SK-N-SH (cell line): ENCODE measurements at regions not wholly inside any gene's neighbourhood (a gene's known extent, or its start where the extent isn't known, plus 50 kb on each side); places are given as distances from the start of the nearest gene placed in this dataset.

Source experiments
- CTCF ChIA-PET: fragments of 300-600, 350-600 bp; formaldehyde crosslinking; extraction: SDS; loops from one replicate; lab custom pipeline; 2021; lab: Yijun Ruan, JAX
- POLR2A ChIA-PET: fragments of 350-600 bp; sonication (Branson Sonifier 250); formaldehyde crosslinking; extraction: SDS; loops from one replicate; lab custom pipeline; 2020; ENCODE audit warnings: antibody characterized with exemption, inconsistent platforms; lab: Yijun Ruan, JAX
- DNase-seq: peaks from one replicate; pipeline ENCODE4 v3.0.0; 2012
- H2AFZ ChIP-seq: fragments of 200-600 bp; sonication (generic); 2 replicates; pipeline ENCODE4 v1.8.1; 2016; ENCODE audit warnings: antibody characterized with exemption, mild to moderate bottlenecking, low read depth
- H3F3A ChIP-seq: fragments of 200-600 bp; sonication (generic); replicated peaks from 2 replicates; pipeline ENCODE3; 2016; ENCODE audit warnings: antibody characterized with exemption, mild to moderate bottlenecking; ENCODE audit not compliant: insufficient read depth
- H3K27ac ChIP-seq, 2 experiments: fragments of 200-500 bp in 1 of 2; fragments of 200-600 bp in 1 of 2; sonication (Bioruptor generic) in 1 of 2; sonication (generic), shearing (Covaris generic) in 1 of 2; 2 replicates each; pipeline versions ENCODE4 v1.5.1 to v1.6.1; 2014 to 2016; ENCODE audit warnings: low read depth in 2 of 2, inconsistent platforms in 1 of 2, low read length in 1 of 2, mild to moderate bottlenecking in 1 of 2, mixed read lengths in 1 of 2
- H3K27me3 ChIP-seq: fragments of 200-600 bp; sonication (generic), shearing (Covaris generic); 2 replicates; pipeline ENCODE4 v1.6.1; 2016; ENCODE audit warnings: mixed run types; ENCODE audit not compliant: insufficient read depth
- H3K36me3 ChIP-seq, 2 experiments: fragments of 200-500 bp in 1 of 2; fragments of 200-600 bp in 1 of 2; sonication (Bioruptor generic) in 1 of 2; sonication (generic) in 1 of 2; replicated peaks in 1 of 2; 2 replicates each; pipeline versions ENCODE3 to v1.5.1; 2014 to 2016; ENCODE audit warnings: low read length in 1 of 2, mild to moderate bottlenecking in 1 of 2; ENCODE audit not compliant: insufficient read depth in 2 of 2, control insufficient read depth in 1 of 2
- H3K4me1 ChIP-seq, 2 experiments: fragments of 200-500 bp in 1 of 2; fragments of 200-600 bp in 1 of 2; sonication (Bioruptor generic) in 1 of 2; sonication (generic), shearing (Covaris generic) in 1 of 2; 2 replicates each; pipeline versions ENCODE4 v1.5.1 to v1.6.1; 2014 to 2016; ENCODE audit warnings: low read depth in 1 of 2, low read length in 1 of 2, mixed run types in 1 of 2; ENCODE audit not compliant: insufficient read depth in 2 of 2, control insufficient read depth in 1 of 2
- H3K4me2 ChIP-seq: fragments of 200-600 bp; sonication (generic), shearing (Covaris generic); 2 replicates; pipeline ENCODE4 v1.6.1; 2017; ENCODE audit warnings: mixed run types
- H3K4me3 ChIP-seq, 2 experiments: fragments of 200-500 bp in 1 of 2; fragments of 200-600 bp in 1 of 2; sonication (Bioruptor generic) in 1 of 2; sonication (generic), shearing (Covaris generic) in 1 of 2; 2 replicates each; pipeline versions ENCODE4 v1.5.1 to v1.8.1; 2014 to 2016; ENCODE audit warnings: low read depth in 2 of 2, inconsistent platforms in 1 of 2, low read length in 1 of 2, mild to moderate bottlenecking in 1 of 2, mixed read lengths in 1 of 2, moderate library complexity in 1 of 2
- H3K79me2 ChIP-seq: fragments of 200-600 bp; sonication (generic); 2 replicates; pipeline ENCODE4 v1.8.1; 2017; ENCODE audit warnings: mild to moderate bottlenecking; ENCODE audit not compliant: insufficient read depth
- H3K9ac ChIP-seq: fragments of 200-600 bp; sonication (generic); 2 replicates; pipeline ENCODE4 v1.6.1; 2017; ENCODE audit warnings: mixed run types
- H3K9me2 ChIP-seq: fragments of 200-600 bp; sonication (generic); 2 replicates; pipeline ENCODE4 v1.6.1; 2017; ENCODE audit warnings: mixed run types
- H3K9me3 ChIP-seq: fragments of 200-600 bp; sonication (generic); 2 replicates; pipeline ENCODE4 v1.6.1; 2017; ENCODE audit warnings: mixed run types, mild to moderate bottlenecking, moderate library complexity
- H4K20me1 ChIP-seq: fragments of 200-600 bp; sonication (generic); 2 replicates; pipeline ENCODE4 v1.6.1; 2017; ENCODE audit warnings: mild to moderate bottlenecking, mixed run types; ENCODE audit not compliant: insufficient read depth
- CTCF ChIP-seq: fragments of 200-600 bp; sonication (generic); IDR thresholded peaks from 2 replicates; pipeline ENCODE4 v1.6.1; 2017; ENCODE audit warnings: antibody characterized with exemption, mild to moderate bottlenecking, moderate library complexity
- FOSL2 ChIP-seq: IDR thresholded peaks from 2 replicates; pipeline ENCODE4 v1.4.0; 2012; ENCODE audit warnings: low read depth, mild to moderate bottlenecking, moderate library complexity, borderline replicate concordance
- GABPA ChIP-seq: IDR thresholded peaks from 2 replicates; pipeline ENCODE4 v1.4.0; 2012; ENCODE audit warnings: low read depth, mild to moderate bottlenecking
- GATA2 ChIP-seq: sonication (generic); formaldehyde crosslinking; IDR thresholded peaks from 2 replicates; pipeline ENCODE4 v1.5.0; 2020; ENCODE audit warnings: mild to moderate bottlenecking, missing genetic modification reagents
- MEF2A ChIP-seq: IDR thresholded peaks from 2 replicates; pipeline ENCODE4 v1.4.0; 2012; ENCODE audit warnings: low read depth, borderline replicate concordance
- RXRA ChIP-seq: IDR thresholded peaks from 2 replicates; pipeline ENCODE4 v1.4.0; 2012; ENCODE audit warnings: low read depth, mild to moderate bottlenecking, borderline replicate concordance
- SMC3 ChIP-seq: IDR thresholded peaks from 2 replicates; pipeline ENCODE4 v1.6.1; 2012; ENCODE audit warnings: low read depth, low read length, improper control_type of control experiment
- TAF1 ChIP-seq: IDR thresholded peaks from 2 replicates; pipeline ENCODE4 v1.6.1; 2012; ENCODE audit warnings: low read depth, mild to moderate bottlenecking, low read length, moderate library complexity, borderline replicate concordance
- TCF12 ChIP-seq: IDR thresholded peaks from 2 replicates; pipeline ENCODE4 v1.4.0; 2012
- USF1 ChIP-seq: IDR thresholded peaks from 2 replicates; pipeline ENCODE4 v1.4.0; 2012; ENCODE audit warnings: low read depth, borderline replicate concordance
- USF2 ChIP-seq: fragments of 150-350 bp; IDR thresholded peaks from 2 replicates; pipeline ENCODE4 v1.6.1; 2017; ENCODE audit warnings: antibody characterized with exemption, low read length, low read depth, borderline replicate concordance
- ZBTB33 ChIP-seq: IDR thresholded peaks from 2 replicates; pipeline ENCODE4 v1.4.0; 2012; ENCODE audit warnings: low read depth, borderline replicate concordance
- WGBS: methylation state at CpG from one replicate; pipeline ENCODE4 v1.1.6; 2017; ENCODE audit warnings: low lambda C conversion rate; 5-methylcytosine and 5-hydroxymethylcytosine counted together
- TF ChIP-seq, protein P1 (sequence below): IDR thresholded peaks from 2 replicates; pipeline ENCODE4 v1.6.1; 2012; ENCODE audit warnings: mild to moderate bottlenecking, low read depth, low read length, moderate library complexity

DNA sequence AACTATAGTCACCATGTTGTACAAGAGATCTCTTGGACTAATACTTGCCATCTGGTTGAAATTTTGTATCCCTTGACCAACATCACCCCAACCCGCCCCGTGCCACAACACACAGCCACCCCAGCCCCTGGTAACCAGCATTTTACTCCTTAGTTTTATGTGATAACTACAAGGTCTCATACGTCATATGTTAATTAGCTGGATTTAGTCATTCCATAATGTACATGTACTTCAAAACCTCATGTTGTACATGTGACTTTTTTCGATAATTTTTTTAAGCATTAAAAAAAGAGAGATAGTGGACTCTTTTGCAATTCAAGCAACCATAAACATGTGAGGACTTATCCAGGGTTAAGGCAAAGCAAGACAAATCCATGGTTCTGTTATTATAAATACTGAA is 773.4 kb upstream of the NOVA1 start:
- WGBS, result 41% methylated on average over 4 of the region's 4 CpGs
- Histone ChIP-seq H3K27me3 (no peaks in the 10 kb centered on the region), H3K27ac (no peak overlapping the region), H3K9me2 (no peaks in the 10 kb centered on the region), H3K36me3 (no peaks in the 10 kb centered on the region), H3K9me3 (no peaks in the 10 kb centered on the region), H3K79me2 (no peaks in the 10 kb centered on the region), H2AFZ (no peak overlapping the region), H3F3A (no peaks in the 10 kb centered on the region), H3K4me2 (no peak overlapping the region), H3K4me3 (no peak overlapping the region), H4K20me1 (no peaks in the 10 kb centered on the region), H3K9ac (no peak overlapping the region), H3K4me1 (no peaks in the 10 kb centered on the region)
- TF ChIP-seq ZBTB33 (no peak), GATA2 (CRISPR knock-in tag) (no peak), MEF2A (no peak), SMC3 (no peak), CTCF (no peak), USF2 (no peak), USF1 (no peak), TAF1 (no peak), FOSL2 (no peak), TCF12 (no peak), RXRA (no peak), GABPA (no peak)
- TF ChIP-seq, protein P1, sequence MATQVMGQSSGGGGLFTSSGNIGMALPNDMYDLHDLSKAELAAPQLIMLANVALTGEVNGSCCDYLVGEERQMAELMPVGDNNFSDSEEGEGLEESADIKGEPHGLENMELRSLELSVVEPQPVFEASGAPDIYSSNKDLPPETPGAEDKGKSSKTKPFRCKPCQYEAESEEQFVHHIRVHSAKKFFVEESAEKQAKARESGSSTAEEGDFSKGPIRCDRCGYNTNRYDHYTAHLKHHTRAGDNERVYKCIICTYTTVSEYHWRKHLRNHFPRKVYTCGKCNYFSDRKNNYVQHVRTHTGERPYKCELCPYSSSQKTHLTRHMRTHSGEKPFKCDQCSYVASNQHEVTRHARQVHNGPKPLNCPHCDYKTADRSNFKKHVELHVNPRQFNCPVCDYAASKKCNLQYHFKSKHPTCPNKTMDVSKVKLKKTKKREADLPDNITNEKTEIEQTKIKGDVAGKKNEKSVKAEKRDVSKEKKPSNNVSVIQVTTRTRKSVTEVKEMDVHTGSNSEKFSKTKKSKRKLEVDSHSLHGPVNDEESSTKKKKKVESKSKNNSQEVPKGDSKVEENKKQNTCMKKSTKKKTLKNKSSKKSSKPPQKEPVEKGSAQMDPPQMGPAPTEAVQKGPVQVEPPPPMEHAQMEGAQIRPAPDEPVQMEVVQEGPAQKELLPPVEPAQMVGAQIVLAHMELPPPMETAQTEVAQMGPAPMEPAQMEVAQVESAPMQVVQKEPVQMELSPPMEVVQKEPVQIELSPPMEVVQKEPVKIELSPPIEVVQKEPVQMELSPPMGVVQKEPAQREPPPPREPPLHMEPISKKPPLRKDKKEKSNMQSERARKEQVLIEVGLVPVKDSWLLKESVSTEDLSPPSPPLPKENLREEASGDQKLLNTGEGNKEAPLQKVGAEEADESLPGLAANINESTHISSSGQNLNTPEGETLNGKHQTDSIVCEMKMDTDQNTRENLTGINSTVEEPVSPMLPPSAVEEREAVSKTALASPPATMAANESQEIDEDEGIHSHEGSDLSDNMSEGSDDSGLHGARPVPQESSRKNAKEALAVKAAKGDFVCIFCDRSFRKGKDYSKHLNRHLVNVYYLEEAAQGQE, result no peak
- ChIA-PET CTCF (no interaction called here), POLR2A (no interaction called here)
- no peak for DNase-seq
